ENCODE measurements at regions not wholly inside any gene's neighbourhood (a gene's known extent, or its start where the extent isn't known, plus 50 kb on each side); places are given as distances from the start of the nearest gene placed in this dataset.

DNA sequence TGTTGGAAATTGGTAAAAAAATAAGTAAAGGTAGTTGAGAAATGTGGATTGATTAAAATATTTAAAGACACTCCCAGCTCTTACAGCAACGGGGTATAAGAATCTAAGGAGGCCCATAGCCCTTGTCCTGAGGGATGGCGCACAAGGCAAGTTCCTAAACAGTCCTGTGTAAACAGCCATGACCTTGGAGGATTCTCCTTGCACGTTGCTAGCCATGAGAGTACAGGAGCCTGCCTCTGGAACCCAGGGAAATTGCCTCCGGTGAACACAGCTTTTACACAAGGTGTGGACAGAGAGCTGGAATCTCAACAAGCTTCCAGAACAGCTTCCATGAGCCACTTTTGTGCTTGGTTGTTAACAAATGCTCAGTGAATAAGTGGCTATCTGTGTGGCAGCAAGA, 378.2 kb downstream of the FOXO1 start:
- Mint-ChIP-seq H3K9me3 (no peaks in the 10 kb centered on the region), H3K36me3 (ENCODE audit: low read depth) (no peaks in the 10 kb centered on the region), H3K27me3 (ENCODE audit: insufficient read depth, low read depth, poor library complexity) (no peaks in the 10 kb centered on the region), H3K4me1 (peaks cover 2% of the 10 kb centered on the region; the same call in 1 of the 3 replicates), H3K4me3 (no peak overlapping the region), H3K27ac (no peak overlapping the region)
- no peaks in the 10 kb centered on the region for H3K79me2 ChIP-seq (replicated peaks; ENCODE audit: insufficient read depth)
- H3K27me3 ChIP-seq (ENCODE audit: insufficient read depth), result no peaks in the 10 kb centered on the region
- H3K4me1 ChIP-seq (ENCODE audit: insufficient read depth), result no peaks in the 10 kb centered on the region
- H3K36me3 ChIP-seq (ENCODE audit: insufficient read depth), result no peaks in the 10 kb centered on the region
- no peaks in the 10 kb centered on the region for H3F3A ChIP-seq (replicated peaks; ENCODE audit: low read depth)
- TF ChIP-seq JUNB (IDR thresholded peaks at IDR 0.05; ENCODE audit: unreplicated experiment) (no peak), STAT1 (IDR thresholded peaks at IDR 0.05; ENCODE audit: unreplicated experiment) (no peak), CREB1 (CRISPR knock-in tag; IDR thresholded peaks at IDR 0.05; ENCODE audit: low read depth) (no peak), ZNF331 (CRISPR knock-in tag; IDR thresholded peaks at IDR 0.05; ENCODE audit: low read depth) (no peak), EZH2 (IDR thresholded peaks at IDR 0.05; ENCODE audit: low read depth, unreplicated experiment) (no peak), EZH2phosphoT487 (IDR thresholded peaks at IDR 0.05; ENCODE audit: unreplicated experiment) (no peak), POLR2AphosphoS5 (IDR thresholded peaks at IDR 0.05; ENCODE audit: low read depth) (no peak), NANOG (IDR thresholded peaks at IDR 0.05; ENCODE audit: borderline replicate concordance) (no peak), ZNF114 (CRISPR knock-in tag; IDR thresholded peaks at IDR 0.05) (no peak)
- TF ChIP-seq, protein P1, sequence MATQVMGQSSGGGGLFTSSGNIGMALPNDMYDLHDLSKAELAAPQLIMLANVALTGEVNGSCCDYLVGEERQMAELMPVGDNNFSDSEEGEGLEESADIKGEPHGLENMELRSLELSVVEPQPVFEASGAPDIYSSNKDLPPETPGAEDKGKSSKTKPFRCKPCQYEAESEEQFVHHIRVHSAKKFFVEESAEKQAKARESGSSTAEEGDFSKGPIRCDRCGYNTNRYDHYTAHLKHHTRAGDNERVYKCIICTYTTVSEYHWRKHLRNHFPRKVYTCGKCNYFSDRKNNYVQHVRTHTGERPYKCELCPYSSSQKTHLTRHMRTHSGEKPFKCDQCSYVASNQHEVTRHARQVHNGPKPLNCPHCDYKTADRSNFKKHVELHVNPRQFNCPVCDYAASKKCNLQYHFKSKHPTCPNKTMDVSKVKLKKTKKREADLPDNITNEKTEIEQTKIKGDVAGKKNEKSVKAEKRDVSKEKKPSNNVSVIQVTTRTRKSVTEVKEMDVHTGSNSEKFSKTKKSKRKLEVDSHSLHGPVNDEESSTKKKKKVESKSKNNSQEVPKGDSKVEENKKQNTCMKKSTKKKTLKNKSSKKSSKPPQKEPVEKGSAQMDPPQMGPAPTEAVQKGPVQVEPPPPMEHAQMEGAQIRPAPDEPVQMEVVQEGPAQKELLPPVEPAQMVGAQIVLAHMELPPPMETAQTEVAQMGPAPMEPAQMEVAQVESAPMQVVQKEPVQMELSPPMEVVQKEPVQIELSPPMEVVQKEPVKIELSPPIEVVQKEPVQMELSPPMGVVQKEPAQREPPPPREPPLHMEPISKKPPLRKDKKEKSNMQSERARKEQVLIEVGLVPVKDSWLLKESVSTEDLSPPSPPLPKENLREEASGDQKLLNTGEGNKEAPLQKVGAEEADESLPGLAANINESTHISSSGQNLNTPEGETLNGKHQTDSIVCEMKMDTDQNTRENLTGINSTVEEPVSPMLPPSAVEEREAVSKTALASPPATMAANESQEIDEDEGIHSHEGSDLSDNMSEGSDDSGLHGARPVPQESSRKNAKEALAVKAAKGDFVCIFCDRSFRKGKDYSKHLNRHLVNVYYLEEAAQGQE (IDR thresholded peaks at IDR 0.05; ENCODE audit: unreplicated experiment), result no peak
- TF ChIP-seq, protein P2, sequence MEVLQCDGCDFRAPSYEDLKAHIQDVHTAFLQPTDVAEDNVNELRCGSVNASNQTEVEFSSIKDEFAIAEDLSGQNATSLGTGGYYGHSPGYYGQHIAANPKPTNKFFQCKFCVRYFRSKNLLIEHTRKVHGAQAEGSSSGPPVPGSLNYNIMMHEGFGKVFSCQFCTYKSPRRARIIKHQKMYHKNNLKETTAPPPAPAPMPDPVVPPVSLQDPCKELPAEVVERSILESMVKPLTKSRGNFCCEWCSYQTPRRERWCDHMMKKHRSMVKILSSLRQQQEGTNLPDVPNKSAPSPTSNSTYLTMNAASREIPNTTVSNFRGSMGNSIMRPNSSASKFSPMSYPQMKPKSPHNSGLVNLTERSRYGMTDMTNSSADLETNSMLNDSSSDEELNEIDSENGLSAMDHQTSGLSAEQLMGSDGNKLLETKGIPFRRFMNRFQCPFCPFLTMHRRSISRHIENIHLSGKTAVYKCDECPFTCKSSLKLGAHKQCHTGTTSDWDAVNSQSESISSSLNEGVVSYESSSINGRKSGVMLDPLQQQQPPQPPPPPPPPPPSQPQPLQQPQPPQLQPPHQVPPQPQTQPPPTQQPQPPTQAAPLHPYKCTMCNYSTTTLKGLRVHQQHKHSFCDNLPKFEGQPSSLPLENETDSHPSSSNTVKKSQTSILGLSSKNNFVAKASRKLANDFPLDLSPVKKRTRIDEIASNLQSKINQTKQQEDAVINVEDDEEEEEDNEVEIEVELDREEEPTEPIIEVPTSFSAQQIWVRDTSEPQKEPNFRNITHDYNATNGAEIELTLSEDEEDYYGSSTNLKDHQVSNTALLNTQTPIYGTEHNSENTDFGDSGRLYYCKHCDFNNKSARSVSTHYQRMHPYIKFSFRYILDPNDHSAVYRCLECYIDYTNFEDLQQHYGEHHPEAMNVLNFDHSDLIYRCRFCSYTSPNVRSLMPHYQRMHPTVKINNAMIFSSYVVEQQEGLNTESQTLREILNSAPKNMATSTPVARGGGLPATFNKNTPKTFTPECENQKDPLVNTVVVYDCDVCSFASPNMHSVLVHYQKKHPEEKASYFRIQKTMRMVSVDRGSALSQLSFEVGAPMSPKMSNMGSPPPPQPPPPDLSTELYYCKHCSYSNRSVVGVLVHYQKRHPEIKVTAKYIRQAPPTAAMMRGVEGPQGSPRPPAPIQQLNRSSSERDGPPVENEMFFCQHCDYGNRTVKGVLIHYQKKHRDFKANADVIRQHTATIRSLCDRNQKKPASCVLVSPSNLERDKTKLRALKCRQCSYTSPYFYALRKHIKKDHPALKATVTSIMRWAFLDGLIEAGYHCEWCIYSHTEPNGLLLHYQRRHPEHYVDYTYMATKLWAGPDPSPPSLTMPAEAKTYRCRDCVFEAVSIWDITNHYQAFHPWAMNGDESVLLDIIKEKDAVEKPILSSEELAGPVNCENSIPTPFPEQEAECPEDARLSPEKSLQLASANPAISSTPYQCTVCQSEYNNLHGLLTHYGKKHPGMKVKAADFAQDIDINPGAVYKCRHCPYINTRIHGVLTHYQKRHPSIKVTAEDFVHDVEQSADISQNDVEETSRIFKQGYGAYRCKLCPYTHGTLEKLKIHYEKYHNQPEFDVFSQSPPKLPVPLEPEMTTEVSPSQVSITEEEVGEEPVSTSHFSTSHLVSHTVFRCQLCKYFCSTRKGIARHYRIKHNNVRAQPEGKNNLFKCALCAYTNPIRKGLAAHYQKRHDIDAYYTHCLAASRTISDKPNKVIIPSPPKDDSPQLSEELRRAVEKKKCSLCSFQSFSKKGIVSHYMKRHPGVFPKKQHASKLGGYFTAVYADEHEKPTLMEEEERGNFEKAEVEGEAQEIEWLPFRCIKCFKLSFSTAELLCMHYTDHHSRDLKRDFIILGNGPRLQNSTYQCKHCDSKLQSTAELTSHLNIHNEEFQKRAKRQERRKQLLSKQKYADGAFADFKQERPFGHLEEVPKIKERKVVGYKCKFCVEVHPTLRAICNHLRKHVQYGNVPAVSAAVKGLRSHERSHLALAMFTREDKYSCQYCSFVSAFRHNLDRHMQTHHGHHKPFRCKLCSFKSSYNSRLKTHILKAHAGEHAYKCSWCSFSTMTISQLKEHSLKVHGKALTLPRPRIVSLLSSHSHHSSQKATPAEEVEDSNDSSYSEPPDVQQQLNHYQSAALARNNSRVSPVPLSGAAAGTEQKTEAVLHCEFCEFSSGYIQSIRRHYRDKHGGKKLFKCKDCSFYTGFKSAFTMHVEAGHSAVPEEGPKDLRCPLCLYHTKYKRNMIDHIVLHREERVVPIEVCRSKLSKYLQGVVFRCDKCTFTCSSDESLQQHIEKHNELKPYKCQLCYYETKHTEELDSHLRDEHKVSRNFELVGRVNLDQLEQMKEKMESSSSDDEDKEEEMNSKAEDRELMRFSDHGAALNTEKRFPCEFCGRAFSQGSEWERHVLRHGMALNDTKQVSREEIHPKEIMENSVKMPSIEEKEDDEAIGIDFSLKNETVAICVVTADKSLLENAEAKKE (CRISPR knock-in tag; IDR thresholded peaks at IDR 0.05), result no peak
- TF ChIP-seq, protein P3, sequence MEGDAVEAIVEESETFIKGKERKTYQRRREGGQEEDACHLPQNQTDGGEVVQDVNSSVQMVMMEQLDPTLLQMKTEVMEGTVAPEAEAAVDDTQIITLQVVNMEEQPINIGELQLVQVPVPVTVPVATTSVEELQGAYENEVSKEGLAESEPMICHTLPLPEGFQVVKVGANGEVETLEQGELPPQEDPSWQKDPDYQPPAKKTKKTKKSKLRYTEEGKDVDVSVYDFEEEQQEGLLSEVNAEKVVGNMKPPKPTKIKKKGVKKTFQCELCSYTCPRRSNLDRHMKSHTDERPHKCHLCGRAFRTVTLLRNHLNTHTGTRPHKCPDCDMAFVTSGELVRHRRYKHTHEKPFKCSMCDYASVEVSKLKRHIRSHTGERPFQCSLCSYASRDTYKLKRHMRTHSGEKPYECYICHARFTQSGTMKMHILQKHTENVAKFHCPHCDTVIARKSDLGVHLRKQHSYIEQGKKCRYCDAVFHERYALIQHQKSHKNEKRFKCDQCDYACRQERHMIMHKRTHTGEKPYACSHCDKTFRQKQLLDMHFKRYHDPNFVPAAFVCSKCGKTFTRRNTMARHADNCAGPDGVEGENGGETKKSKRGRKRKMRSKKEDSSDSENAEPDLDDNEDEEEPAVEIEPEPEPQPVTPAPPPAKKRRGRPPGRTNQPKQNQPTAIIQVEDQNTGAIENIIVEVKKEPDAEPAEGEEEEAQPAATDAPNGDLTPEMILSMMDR (conservative IDR thresholded peaks at IDR 0.05; ENCODE audit: low read depth in 2 of 2), result no peak
- TF ChIP-seq, protein P4, sequence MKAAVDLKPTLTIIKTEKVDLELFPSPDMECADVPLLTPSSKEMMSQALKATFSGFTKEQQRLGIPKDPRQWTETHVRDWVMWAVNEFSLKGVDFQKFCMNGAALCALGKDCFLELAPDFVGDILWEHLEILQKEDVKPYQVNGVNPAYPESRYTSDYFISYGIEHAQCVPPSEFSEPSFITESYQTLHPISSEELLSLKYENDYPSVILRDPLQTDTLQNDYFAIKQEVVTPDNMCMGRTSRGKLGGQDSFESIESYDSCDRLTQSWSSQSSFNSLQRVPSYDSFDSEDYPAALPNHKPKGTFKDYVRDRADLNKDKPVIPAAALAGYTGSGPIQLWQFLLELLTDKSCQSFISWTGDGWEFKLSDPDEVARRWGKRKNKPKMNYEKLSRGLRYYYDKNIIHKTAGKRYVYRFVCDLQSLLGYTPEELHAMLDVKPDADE (IDR thresholded peaks at IDR 0.05), result no peak
- no peak overlapping the region for H3K27ac ChIP-seq (ENCODE audit: low read depth)
- DNase-seq (ENCODE audit: low spot score) (no peak), ATAC-seq (no peak)
- H3K4me2 ChIP-seq, result no peak overlapping the region
- H3K4me3 ChIP-seq, result no peak overlapping the region
- no peak overlapping the region for H2AFZ ChIP-seq
- no peaks in the 10 kb centered on the region for H4K20me1 ChIP-seq (replicated peaks; ENCODE audit: insufficient read depth)
- 0 out of 2 replicates have a peak, but pooled peaks cover 10% of the 10 kb centered on the region for H3K9me2 ChIP-seq (ENCODE audit: insufficient read depth)

All from GM23338 (cell line).